HEK293T (cell line): ENCODE measurements at regions not wholly inside any gene's neighbourhood (a gene's known extent, or its start where the extent isn't known, plus 50 kb on each side); places are given as distances from the start of the nearest gene placed in this dataset.

Experiments
- BHLHE40 ChIP-seq: fragments of 450-650 bp; IDR thresholded peaks from 2 replicates; pipeline ENCODE4 v1.6.1; 2016; ENCODE audit warnings: mild to moderate bottlenecking, moderate library complexity, borderline replicate concordance
- ELF4 ChIP-seq: fragments of 450-650 bp; IDR thresholded peaks from 2 replicates; pipeline ENCODE4 v1.6.1; 2017; ENCODE audit warnings: antibody characterized with exemption
- FOXA1 ChIP-seq: fragments of 450-650 bp; IDR thresholded peaks from 2 replicates; pipeline ENCODE4 v1.6.1; 2016; ENCODE audit warnings: mild to moderate bottlenecking
- FOXK2 ChIP-seq: fragments of 450-650 bp; IDR thresholded peaks from 2 replicates; pipeline ENCODE4 v1.6.1; 2016; ENCODE audit warnings: mild to moderate bottlenecking
- FOXM1 ChIP-seq: fragments of 450-650 bp; IDR thresholded peaks from 2 replicates; pipeline ENCODE4 v1.6.1; 2017; ENCODE audit warnings: mild to moderate bottlenecking, borderline replicate concordance
- LEF1 ChIP-seq: fragments of 450-650 bp; IDR thresholded peaks from 2 replicates; pipeline ENCODE4 v1.6.1; 2017; ENCODE audit warnings: mild to moderate bottlenecking, borderline replicate concordance
- NFRKB ChIP-seq: fragments of 450-650 bp; IDR thresholded peaks from 2 replicates; pipeline ENCODE4 v1.6.1; 2016; ENCODE audit warnings: mild to moderate bottlenecking, moderate library complexity
- SP1 ChIP-seq: fragments of 450-650 bp; IDR thresholded peaks from 2 replicates; pipeline ENCODE4 v1.6.1; 2017
- SUZ12 ChIP-seq: fragments of 450-650 bp; IDR thresholded peaks from 2 replicates; pipeline ENCODE4 v1.6.1; 2016; ENCODE audit warnings: mild to moderate bottlenecking
- TARDBP ChIP-seq: fragments of 450-650 bp; IDR thresholded peaks from 2 replicates; pipeline ENCODE4 v1.6.1; 2016
- ZNF384 ChIP-seq: fragments of 450-650 bp; IDR thresholded peaks from 2 replicates; pipeline ENCODE4 v1.6.1; 2016

DNA sequence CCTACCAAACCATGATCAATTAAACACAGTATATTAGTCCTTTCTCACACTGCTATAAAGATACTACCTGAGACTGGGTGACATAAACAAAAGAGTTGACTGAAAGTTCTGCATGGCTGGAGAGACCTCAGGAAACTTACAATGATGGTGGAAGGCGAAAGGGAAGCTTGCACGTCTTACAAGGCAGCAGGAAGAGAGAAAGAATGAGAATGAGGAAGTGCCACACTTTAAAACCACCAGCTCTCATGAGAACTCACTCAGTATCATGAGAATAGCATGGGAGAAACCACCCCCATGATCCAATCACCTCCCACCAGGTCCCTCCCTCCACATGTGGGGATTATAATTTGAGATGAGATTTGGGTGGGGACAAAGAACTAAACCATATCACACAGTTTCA, 324.9 kb upstream of the ZNF507 start:
- TF ChIP-seq LEF1: no peak
- TF ChIP-seq FOXM1: no peak
- no peak for TF ChIP-seq FOXK2
- TF ChIP-seq FOXA1: no peak
- no peak for TF ChIP-seq ELF4
- no peak for TF ChIP-seq TARDBP
- TF ChIP-seq NFRKB: no peak
- TF ChIP-seq SP1: no peak
- no peak for TF ChIP-seq SUZ12
- TF ChIP-seq BHLHE40: no peak
- TF ChIP-seq ZNF384: no peak
